Naive thymus-derived CD4-positive, alpha-beta T cell (primary cell): ENCODE measurements at regions not wholly inside any gene's neighbourhood (a gene's known extent, or its start where the extent isn't known, plus 50 kb on each side); places are given as distances from the start of the nearest gene placed in this dataset.

Experiments used
- ATAC-seq: fragments of 150-1000 bp; cut with Tn5 transposase; 2 replicates; pipeline ENCODE4 v1.10.0; 2021; ENCODE audit warnings: mild to moderate bottlenecking, moderate library complexity
- CTCF ChIA-PET: fragments of 350-600 bp; sonication (Branson Sonifier 250); formaldehyde crosslinking; loops from one replicate; lab custom pipeline; 2021; ENCODE audit warnings: antibody characterized with exemption; lab: Charles Lee
- POLR2A ChIA-PET: fragments of 350-600 bp; sonication (Branson Sonifier 250); formaldehyde crosslinking; loops from one replicate; lab custom pipeline; 2021; ENCODE audit warnings: antibody characterized with exemption, inconsistent platforms; lab: Charles Lee
- DNase-seq, 9 donors: peaks; one replicate each; pipeline versions ENCODE4 v3.0.0 to v3.0.0-alpha.2; 2020 to 2022; ENCODE audit warnings: mixed read lengths in 1 of 9
- H3K27ac ChIP-seq: one replicate; pipeline ENCODE4 v1.7.0; 2013; ENCODE audit warnings: mild to moderate bottlenecking, low read depth, low read length, moderate library complexity
- H3K27me3 ChIP-seq, 2 donors: one replicate each; pipeline ENCODE4 v1.7.0; 2013; ENCODE audit warnings: low read length in 2 of 2, mild to moderate bottlenecking in 2 of 2, moderate library complexity in 2 of 2; ENCODE audit not compliant: control insufficient read depth in 2 of 2, insufficient read depth in 2 of 2
- H3K36me3 ChIP-seq, 3 experiments: 1 replicate in 2 of 3; 2 replicates in 1 of 3; pipeline ENCODE4 v1.7.0; 2013; ENCODE audit warnings: low read length in 3 of 3, mild to moderate bottlenecking in 3 of 3, moderate library complexity in 1 of 3; ENCODE audit not compliant: insufficient read depth in 3 of 3, control insufficient read depth in 2 of 3
- H3K4me1 ChIP-seq, 2 donors: one replicate each; pipeline ENCODE4 v1.7.0; 2013; ENCODE audit warnings: low read length in 2 of 2, mild to moderate bottlenecking in 2 of 2, moderate library complexity in 1 of 2; ENCODE audit not compliant: control insufficient read depth in 2 of 2, insufficient read depth in 2 of 2
- H3K4me3 ChIP-seq: 2 replicates; pipeline ENCODE4 v1.7.0; 2013; ENCODE audit warnings: mild to moderate bottlenecking, low read length
- H3K9me3 ChIP-seq, 3 experiments: 1 replicate in 2 of 3; 2 replicates in 1 of 3; pipeline ENCODE4 v1.7.0; 2013; ENCODE audit warnings: low read length in 3 of 3; ENCODE audit not compliant: control insufficient read depth in 2 of 3
- H3K27ac Mint-ChIP-seq, 9 donors: one replicate each; pipeline ENCODE4 v1.8.0; 2020 to 2022; ENCODE audit warnings: mixed read lengths in 9 of 9, mild to moderate bottlenecking in 8 of 9, moderate library complexity in 5 of 9, inconsistent platforms in 2 of 9
- H3K27me3 Mint-ChIP-seq, 5 donors: one replicate each; pipeline ENCODE4 v1.8.0; 2021 to 2022; ENCODE audit warnings: mixed read lengths in 5 of 5, mild to moderate bottlenecking in 1 of 5
- H3K36me3 Mint-ChIP-seq, 5 donors: one replicate each; pipeline ENCODE4 v1.8.0; 2020 to 2022; ENCODE audit warnings: mixed read lengths in 5 of 5, mild to moderate bottlenecking in 3 of 5, inconsistent platforms in 1 of 5
- H3K4me1 Mint-ChIP-seq, 7 donors: one replicate each; pipeline ENCODE4 v1.8.0; 2020 to 2022; ENCODE audit warnings: mixed read lengths in 7 of 7, mild to moderate bottlenecking in 3 of 7, inconsistent platforms in 1 of 7
- H3K4me3 Mint-ChIP-seq, 10 donors: one replicate each; pipeline ENCODE4 v1.8.0; 2020 to 2022; ENCODE audit warnings: mild to moderate bottlenecking in 10 of 10, mixed read lengths in 10 of 10, moderate library complexity in 6 of 10, inconsistent platforms in 2 of 10
- H3K9me3 Mint-ChIP-seq, 11 donors: one replicate each; pipeline ENCODE4 v1.8.0; 2020 to 2022; ENCODE audit warnings: mixed read lengths in 11 of 11, mild to moderate bottlenecking in 4 of 11, inconsistent platforms in 1 of 11, moderate library complexity in 1 of 11
- intact Hi-C, 2 donors: fragments of 100-400 bp; cut with micrococcal nuclease; formaldehyde crosslinking; loops; one replicate each; pipeline ENCODE4 v1.15.1; 2023

DNA sequence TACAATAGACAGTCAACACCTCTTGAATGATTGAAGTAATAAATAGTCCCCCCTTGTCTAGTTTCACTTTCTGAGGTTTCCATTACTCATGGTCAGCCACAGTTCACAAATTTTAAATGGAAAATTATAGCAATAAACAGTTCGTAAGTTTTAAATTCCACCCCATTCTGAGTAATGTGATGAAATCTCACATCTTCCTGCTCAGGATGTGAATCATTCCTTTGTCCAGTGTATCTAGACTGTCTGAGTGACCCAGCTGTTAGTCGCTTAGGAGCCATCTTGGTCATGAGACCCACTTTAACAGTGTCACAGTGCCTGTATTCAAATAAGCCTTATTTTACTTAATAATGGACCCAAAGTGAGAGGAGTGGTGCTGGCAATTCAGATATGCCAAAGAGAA, 311.6 kb upstream of the PRR16 start:
- Mint-ChIP-seq H3K36me3 (no peaks in the 10 kb centered on the region), H3K4me3 (no peak overlapping the region), H3K27ac (no peak overlapping the region), H3K9me3 (peaks cover 0 to 12% (median 0%) of the 10 kb centered on the region in 11 donors), H3K27me3 (no peaks in the 10 kb centered on the region), H3K4me1 (peaks cover 0 to 2% (median 0%) of the 10 kb centered on the region in 7 donors)
- Histone ChIP-seq H3K4me1 (no peaks in the 10 kb centered on the region), H3K4me3 (no peak overlapping the region), H3K27me3 (no peaks in the 10 kb centered on the region), H3K27ac (no peak overlapping the region), H3K36me3 (no peaks in the 10 kb centered on the region), H3K9me3 (no peaks in the 10 kb centered on the region)
- POLR2A ChIA-PET, result no interaction called here
- ATAC-seq (peak; percentile 45), DNase-seq (no peak)
- intact Hi-C loops, result no loop called here
- CTCF ChIA-PET, result no interaction called here

DNA sequence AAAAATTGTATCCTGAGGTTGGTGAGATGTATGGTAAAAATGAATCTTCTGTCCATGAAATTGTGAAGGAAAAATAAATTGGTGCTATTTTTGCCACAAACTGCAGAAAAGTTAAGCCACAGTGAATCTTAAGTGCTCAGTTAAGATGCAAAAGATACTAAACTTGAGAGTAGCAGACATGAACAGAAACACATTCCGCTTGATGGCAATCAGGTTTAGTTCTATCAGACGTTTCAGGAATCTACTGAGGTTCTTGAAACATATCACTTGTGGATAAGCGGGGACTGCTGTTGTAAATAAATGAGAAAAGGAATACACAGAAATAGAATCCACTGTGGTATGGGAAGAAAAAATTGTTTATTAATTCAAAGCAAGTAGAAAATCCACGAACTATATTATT, 311.2 kb upstream of the PRR16 start:
- ChIA-PET POLR2A (no interaction called here), CTCF (no interaction called here)
- Histone ChIP-seq H3K4me1 (no peaks in the 10 kb centered on the region), H3K9me3 (no peaks in the 10 kb centered on the region), H3K27ac (no peak overlapping the region), H3K27me3 (no peaks in the 10 kb centered on the region), H3K4me3 (no peak overlapping the region), H3K36me3 (no peaks in the 10 kb centered on the region)
- intact Hi-C loops, result no loop called here
- Mint-ChIP-seq H3K9me3 (peaks cover 0 to 12% (median 0%) of the 10 kb centered on the region in 11 donors), H3K27ac (no peak overlapping the region), H3K4me1 (peaks cover 0 to 2% (median 0%) of the 10 kb centered on the region in 7 donors), H3K27me3 (no peaks in the 10 kb centered on the region), H3K36me3 (no peaks in the 10 kb centered on the region), H3K4me3 (no peak overlapping the region)
- ATAC-seq, result no peak
- no peak for DNase-seq

DNA sequence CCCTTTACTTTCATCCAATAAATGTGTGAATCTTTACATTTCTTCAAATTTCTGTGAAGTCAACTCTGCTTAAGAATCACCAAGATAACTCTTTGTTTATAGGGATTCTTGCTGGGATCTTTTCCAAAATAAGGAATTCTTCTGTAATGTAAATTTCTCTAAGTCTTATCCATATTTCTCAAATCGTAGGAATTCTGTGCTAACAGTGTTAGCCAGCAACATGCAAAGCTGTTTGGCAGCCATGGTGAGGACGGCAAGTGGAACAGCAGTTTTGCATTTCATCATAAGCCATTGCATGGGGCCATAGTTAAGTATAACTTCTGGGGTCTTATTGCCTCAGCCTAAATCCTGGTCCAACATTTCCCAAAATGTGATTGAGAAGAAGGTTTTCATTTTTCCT, 310.5 kb upstream of the PRR16 start:
- intact Hi-C loops, result no loop called here
- Histone ChIP-seq H3K4me1 (no peaks in the 10 kb centered on the region), H3K9me3 (no peaks in the 10 kb centered on the region), H3K27me3 (no peaks in the 10 kb centered on the region), H3K27ac (no peak overlapping the region), H3K36me3 (no peaks in the 10 kb centered on the region), H3K4me3 (no peak overlapping the region)
- Mint-ChIP-seq H3K4me1 (peaks cover 0 to 2% (median 0%) of the 10 kb centered on the region in 7 donors), H3K27ac (no peak overlapping the region), H3K36me3 (no peaks in the 10 kb centered on the region), H3K9me3 (peaks cover 0 to 12% (median 0%) of the 10 kb centered on the region in 11 donors), H3K27me3 (no peaks in the 10 kb centered on the region), H3K4me3 (no peak overlapping the region)
- no peak for ATAC-seq
- ChIA-PET CTCF (no interaction called here), POLR2A (no interaction called here)
- no peak for DNase-seq

DNA sequence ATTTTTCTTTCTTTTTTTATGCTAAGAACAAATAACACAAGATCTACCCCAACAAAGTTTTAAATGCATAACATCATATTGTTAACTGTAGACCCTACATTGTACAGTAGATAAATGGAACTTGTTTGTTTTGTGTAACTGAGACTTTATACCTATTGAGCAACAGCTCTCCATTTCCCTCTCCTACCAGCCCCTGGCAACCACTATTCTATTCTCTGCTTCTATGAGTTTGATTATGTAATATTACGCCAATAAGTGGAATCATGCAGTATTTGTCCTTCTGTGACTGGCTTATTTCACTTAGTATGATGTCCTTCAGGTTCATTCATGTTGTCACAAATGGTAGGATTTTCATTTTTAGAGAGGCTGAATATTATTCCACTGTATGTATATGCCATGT, 308.2 kb upstream of the PRR16 start:
- H3K27me3 ChIP-seq, result no peaks in the 10 kb centered on the region
- peaks cover 0 to 1% (median 0%) of the 10 kb centered on the region in 7 donors for H3K4me1 Mint-ChIP-seq
- no peaks in the 10 kb centered on the region for H3K36me3 Mint-ChIP-seq
- no peak overlapping the region for H3K27ac Mint-ChIP-seq
- no peak overlapping the region for H3K4me3 Mint-ChIP-seq
- H3K27me3 Mint-ChIP-seq, result no peaks in the 10 kb centered on the region
- H3K9me3 Mint-ChIP-seq, result peaks cover 0 to 12% (median 0%) of the 10 kb centered on the region in 11 donors
- ChIA-PET CTCF (no interaction called here), POLR2A (no interaction called here)
- no peak overlapping the region for H3K27ac ChIP-seq
- ATAC-seq (peak; percentile 16), DNase-seq (no peak)
- H3K4me3 ChIP-seq, result no peak overlapping the region
- H3K36me3 ChIP-seq, result no peaks in the 10 kb centered on the region
- H3K4me1 ChIP-seq, result no peaks in the 10 kb centered on the region
- H3K9me3 ChIP-seq, result no peaks in the 10 kb centered on the region
- intact Hi-C loops, result no loop called here

DNA sequence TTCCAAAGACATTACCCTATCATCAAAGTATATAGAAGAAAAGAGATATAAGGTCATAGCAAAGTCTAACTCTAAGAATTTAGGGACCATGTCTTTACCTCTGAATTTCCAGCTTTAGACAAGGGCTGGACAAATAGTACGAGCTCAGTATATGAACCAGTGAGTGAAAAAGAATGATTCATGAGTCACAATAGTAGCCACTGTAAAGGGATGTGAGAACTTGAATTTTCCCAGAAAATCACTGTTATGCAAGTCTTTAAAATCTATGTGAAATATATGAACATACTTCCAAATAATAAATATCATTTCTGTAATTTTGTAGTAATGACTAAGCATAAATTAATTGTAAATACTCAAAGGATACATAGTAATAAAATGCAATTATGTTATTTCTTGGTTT, 305.9 kb upstream of the PRR16 start:
- DNase-seq (no peak), ATAC-seq (no peak)
- intact Hi-C loops, result no loop called here
- H3K27me3 Mint-ChIP-seq, result no peaks in the 10 kb centered on the region
- H3K4me1 ChIP-seq, result no peaks in the 10 kb centered on the region
- no peaks in the 10 kb centered on the region for H3K36me3 ChIP-seq
- ChIA-PET POLR2A (no interaction called here), CTCF (no interaction called here)
- no peak overlapping the region for H3K4me3 Mint-ChIP-seq
- H3K4me1 Mint-ChIP-seq, result no peaks in the 10 kb centered on the region
- no peak overlapping the region for H3K27ac Mint-ChIP-seq
- H3K9me3 Mint-ChIP-seq, result peaks cover 0 to 7% (median 0%) of the 10 kb centered on the region in 11 donors
- H3K27ac ChIP-seq, result no peak overlapping the region
- H3K4me3 ChIP-seq, result no peak overlapping the region
- H3K9me3 ChIP-seq, result no peaks in the 10 kb centered on the region
- H3K27me3 ChIP-seq, result no peaks in the 10 kb centered on the region
- no peaks in the 10 kb centered on the region for H3K36me3 Mint-ChIP-seq

DNA sequence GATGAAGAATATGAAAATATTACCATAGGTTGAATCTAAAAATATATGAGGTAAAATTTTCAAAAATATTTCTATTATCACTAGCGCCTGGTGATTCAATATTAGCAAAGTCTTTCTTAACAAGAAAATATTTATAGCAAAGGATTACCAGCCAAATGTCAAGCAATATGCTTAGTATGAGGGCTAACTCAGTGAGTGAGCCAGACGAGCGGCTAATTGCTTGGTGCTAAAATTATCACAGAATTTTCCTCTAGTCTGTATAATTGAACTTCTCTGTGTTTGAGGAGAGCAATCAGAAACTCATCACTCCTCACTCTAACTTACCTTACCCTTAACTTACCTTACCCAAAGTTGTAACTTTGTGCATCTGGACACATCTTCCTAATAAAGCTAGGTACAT, 304.9 kb upstream of the PRR16 start:
- H3K4me3 Mint-ChIP-seq, result no peak overlapping the region
- H3K27me3 ChIP-seq, result no peaks in the 10 kb centered on the region
- intact Hi-C loops, result no loop called here
- no peaks in the 10 kb centered on the region for H3K36me3 ChIP-seq
- ChIA-PET POLR2A (no interaction called here), CTCF (no interaction called here)
- H3K36me3 Mint-ChIP-seq, result no peaks in the 10 kb centered on the region
- no peak overlapping the region for H3K4me3 ChIP-seq
- H3K27ac ChIP-seq, result no peak overlapping the region
- no peaks in the 10 kb centered on the region for H3K9me3 ChIP-seq
- no peak overlapping the region for H3K27ac Mint-ChIP-seq
- DNase-seq (no peak), ATAC-seq (no peak)
- peaks cover 0 to 7% (median 0%) of the 10 kb centered on the region in 11 donors for H3K9me3 Mint-ChIP-seq
- H3K27me3 Mint-ChIP-seq, result no peaks in the 10 kb centered on the region
- H3K4me1 ChIP-seq, result no peaks in the 10 kb centered on the region
- H3K4me1 Mint-ChIP-seq, result no peaks in the 10 kb centered on the region

DNA sequence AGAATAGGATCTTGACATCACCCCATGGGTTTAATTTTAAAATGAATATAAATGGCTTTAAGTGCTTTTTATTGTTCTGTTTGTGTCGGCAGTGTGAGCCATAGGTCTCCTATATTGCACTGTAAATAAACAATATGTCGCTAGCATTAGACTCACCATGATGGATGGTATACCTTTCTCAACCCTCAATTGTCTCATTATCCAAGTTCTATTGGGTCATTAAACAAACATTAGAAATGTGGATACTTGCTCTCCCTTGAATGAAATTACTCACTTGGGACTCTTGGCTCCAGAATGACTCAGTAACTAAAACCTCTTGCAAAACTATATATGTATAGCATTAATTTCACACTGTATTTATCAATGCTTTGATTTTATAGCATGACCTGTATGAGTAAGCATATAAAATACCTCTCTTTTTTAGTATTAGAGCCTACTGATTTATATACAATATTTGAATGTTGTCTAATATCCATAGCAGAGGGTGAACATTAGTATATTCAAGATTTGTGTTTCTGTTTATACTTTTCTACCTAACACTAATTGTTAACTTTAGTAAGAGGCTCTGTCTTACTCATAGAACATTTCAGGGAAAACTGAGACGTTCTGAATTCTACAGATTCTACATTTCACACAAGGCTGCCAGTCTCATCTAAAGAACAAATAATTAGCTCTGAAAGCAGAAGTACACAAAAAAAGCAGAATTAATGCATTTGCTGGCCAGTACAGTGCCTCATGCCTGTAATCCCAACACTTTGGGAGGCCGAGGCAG, 303.8 kb upstream of the PRR16 start:
- H3K27ac ChIP-seq, result no peak overlapping the region
- intact Hi-C loops, result no loop called here
- POLR2A ChIA-PET, result no interaction called here

More for the DNA sequence above, 303.8 kb upstream of the PRR16 start:
- DNase-seq, result no peak
- H3K27me3 ChIP-seq, result no peaks in the 10 kb centered on the region
- Mint-ChIP-seq H3K9me3 (peaks cover 0 to 7% (median 0%) of the 10 kb centered on the region in 11 donors), H3K4me3 (no peak overlapping the region), H3K27me3 (no peaks in the 10 kb centered on the region), H3K27ac (no peak overlapping the region), H3K4me1 (no peaks in the 10 kb centered on the region), H3K36me3 (no peaks in the 10 kb centered on the region)
- H3K4me1 ChIP-seq, result no peaks in the 10 kb centered on the region
- H3K9me3 ChIP-seq, result no peaks in the 10 kb centered on the region
- H3K4me3 ChIP-seq, result no peak overlapping the region
- H3K36me3 ChIP-seq, result no peaks in the 10 kb centered on the region
- no peak for ATAC-seq
- CTCF ChIA-PET, result no interaction called here
